DMS53 treated with DMSO at 0.1 percent for 48 hours (cell line): ENCODE measurements at regions not wholly inside any gene's neighbourhood (a gene's known extent, or its start where the extent isn't known, plus 50 kb on each side); places are given as distances from the start of the nearest gene placed in this dataset.
A peak's percentile ranks its signal among the peaks of the same experiment; 100 is the strongest.

Experiments
- DNase-seq: peaks from one replicate; lab custom pipeline; 2025; ENCODE audit not compliant: unreplicated experiment; lab: John Stamatoyannopoulos, UW

DNA sequence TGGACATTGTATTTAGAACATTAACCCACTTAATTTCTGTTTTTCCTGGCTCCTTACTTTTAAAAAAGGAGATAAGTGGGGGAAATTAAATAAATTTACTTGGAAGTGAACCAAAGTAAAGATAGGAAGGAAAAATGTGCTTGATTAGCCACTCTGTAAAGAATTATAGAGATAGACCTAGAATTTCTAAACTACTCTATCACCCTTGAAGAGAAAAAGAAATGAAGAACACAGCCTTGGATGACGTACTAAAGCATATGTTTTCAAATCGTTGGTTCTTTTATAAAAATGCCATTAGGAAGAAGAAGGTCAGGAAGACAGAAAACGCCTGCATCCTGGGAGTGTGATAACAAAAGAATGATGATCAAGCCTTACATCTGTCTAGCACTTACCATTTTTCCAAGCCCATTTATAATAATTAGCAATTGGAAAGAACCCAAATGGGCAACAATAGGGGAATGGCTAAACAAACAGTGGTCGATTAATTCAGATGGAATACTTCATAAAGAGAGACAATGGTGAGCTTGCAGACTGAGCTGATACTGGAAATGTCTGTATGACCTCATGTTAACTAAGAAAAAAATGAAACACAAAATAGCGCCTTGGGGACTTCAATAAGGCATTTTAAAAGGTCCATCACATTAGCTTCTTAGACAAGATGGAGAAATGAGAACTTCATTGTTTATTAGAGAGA lies 81.0 kb upstream of the LRRC55 start:
- no peak for DNase-seq

DNA sequence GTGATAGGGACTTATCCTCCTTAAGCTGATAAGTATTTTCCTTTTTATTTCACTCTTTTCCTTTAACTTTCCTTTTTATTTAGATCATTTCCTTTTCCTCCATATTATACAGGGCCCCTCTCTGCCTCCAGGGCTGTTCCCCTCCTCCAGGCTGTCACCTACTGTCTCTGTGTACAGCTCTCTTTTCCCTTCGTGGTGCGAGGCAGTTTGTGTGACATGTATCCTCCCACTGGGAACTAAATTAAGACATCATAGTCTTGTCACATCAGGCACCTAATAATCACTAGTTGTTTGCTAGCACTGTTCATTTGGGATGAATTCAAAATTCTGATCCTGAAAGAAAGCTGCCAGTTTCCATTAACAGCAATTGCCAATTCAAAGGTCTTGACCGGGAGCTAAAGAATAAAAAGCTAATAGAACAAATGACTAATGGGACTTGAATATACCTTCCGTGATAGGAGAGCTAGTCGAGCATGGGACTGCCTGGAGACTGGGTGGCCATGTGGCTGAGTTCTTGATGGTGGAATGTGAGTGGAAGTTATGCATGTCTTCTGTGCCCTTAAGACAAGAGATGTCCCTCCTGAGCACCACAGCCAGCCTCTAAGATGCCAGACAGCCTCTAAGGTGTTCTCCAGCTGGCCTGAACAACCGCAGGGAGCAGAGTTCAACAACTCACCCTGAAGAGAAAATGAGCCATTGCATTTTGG lies 77.7 kb upstream of the LRRC55 start:
- DNase-seq: no peak

DNA sequence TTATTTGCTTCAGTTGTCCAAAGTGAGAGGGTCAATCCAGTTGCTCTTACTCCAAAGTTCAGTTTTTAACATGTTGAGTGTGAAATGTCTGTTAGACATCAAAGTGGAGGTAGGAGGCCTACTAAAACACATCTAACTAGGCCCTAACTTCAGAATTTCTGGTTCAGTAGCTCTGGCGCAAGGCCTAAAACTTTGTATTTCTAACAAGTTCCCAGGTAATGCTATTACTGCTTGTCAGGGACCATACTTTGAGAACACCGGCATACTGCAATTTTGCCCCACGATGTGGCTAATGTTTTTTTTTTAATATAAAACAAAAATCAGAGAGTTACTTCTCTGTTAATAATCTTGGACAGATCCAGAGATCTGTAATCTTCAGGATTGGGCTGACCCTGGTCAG lies 72.4 kb upstream of the LRRC55 start:
- DNase-seq: no peak

DNA sequence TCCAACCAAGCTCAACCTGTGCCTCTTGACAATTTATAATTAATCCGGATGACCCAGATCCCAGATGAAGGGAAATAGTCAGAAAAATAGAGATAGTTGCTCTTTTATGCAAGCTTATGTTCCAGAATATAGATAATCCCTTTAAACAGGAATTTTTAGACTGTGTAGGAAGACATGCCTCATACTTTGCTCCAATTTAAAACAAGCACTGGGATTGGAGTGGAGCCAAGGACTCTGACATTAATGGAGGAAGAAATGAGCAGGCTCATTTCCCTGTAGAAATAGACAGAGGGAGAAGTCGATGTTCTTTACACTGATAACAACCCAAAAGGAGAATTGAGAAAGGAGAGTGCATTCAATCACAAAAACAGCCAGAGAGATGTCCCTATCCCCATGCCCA lies 70.1 kb upstream of the LRRC55 start:
- DNase-seq: no peak

DNA sequence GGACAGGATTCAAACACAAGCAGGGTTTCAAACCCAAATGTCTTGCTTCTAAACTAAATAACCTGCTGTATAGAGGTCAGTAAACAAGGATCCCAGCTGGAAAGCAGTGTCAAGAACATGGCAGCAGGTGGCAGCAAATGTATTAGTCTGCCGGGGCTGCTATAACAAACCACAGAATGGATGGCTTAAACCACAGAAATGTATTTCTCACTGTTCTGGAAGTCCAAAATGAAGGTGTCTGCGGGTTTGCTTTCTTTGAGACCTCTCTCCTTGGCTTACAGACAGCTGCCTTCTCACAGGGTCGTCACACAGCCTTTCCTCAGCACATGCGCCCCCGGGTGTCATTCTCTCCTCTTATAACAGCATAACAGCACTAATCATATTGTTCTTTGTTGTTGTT lies 65.1 kb upstream of the LRRC55 start:
- peak; percentile 6 for DNase-seq

DNA sequence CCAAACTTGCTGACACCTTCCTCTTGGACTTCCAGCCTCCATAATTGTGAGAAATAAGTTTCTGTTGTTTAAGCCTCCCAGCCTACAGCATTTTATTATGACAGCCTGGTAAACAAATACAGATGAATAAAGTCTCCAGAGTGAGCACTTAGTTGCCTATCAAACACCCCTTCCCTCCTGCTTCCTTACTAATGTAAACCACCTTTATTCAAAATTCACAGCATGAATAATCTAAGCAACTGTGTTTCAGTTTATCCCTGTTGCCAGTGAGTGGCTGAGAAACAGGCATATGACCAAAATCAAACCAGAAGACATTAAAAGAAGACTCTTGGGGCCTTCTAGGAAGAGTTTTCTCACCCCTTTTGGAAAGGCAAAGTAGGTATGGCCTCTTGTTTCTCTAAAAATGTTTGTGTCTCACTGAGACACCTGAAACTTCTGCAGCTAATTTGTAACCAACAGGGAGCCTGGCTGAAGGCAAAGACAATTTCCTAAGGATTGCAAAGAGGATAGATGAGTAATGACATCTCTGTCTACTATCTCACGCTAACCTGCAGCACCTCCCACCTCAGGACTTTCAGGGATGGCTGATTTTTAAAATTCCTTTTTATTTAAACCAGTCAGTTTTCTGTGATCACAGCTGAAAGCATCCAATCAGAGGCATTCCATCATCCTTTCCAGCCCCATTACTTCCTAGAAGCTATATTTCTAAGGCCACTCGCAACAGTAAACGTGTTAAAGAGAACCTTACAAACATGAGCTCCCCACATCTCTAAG lies 61.4 kb upstream of the LRRC55 start:
- DNase-seq: no peak

DNA sequence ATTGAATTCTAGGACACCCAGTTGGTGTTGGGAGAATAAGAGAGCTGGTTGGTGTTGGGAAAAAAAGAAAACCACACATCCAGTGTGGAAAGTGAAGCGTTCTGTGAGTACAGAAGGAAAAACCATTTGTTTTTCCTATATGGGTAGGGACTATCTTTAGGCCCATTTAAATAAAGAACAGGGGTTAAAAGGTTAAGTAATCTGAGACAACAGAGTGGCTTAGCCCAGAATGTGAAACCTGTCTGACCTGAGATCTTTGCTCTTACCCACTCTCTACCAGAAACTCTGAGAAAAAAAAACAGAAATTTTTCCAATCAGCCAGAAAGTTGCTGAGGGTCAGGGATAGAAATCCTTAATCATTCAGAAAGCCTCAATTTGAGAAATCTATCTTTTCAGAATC lies 59.8 kb upstream of the LRRC55 start:
- no peak for DNase-seq

DNA sequence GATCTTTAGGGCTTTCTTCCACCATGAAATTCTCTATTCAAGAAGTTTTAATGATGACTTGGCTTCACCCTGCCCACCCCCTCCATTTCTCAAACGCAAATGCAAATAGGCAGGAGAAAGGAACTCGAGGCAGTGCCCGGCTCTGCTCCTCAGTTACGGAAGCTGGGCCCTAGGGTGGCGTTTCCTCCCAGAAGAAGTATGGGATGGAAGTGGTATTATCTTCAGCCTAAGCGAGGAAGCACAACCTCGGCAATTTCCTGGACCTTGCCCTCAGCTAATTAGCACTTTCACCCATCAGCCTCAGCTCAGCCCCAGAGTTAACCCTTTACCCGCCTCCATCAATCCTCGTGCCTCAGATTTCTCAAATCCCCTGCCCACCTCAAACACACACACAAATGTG lies 58.2 kb upstream of the LRRC55 start:
- no peak for DNase-seq

DNA sequence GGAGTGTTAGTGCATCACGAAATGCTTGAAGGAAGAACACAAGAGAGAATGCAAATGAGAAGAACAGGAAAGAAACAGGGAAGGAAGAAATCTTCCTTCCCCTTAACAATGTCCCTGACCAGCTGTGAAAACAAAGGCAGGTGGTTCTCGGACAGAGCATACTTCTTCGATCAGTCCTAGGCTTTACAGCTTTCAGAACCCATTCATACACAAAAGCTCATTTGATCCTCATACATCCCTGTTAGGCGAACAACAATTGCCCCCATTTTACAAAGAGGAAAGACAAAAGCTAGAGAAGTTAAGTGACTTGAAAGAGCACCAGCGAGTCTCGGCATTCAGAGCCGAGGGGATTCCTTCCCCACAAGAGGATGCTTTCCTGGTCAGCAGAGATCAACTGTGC lies 57.2 kb upstream of the LRRC55 start:
- DNase-seq: no peak

DNA sequence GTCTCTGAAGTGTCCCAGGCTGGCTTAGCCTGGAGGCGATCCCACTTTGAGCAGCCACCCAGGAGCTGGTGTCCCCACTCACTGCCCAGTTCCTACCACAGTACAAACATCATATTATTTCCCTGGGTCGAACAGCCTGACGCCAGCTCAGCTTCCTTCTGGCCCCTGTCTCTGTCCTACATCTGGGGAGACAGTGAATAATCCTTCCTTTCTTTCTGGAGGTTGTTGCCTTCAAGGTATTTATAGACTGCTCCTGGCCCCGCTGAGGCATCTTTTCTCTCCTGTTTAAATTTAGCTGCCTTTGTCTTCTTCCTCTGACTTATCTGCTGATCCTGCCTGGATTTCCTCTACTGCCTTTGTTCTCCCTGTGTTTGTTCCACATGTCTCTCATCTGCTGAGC lies 56.8 kb upstream of the LRRC55 start:
- DNase-seq: no peak

DNA sequence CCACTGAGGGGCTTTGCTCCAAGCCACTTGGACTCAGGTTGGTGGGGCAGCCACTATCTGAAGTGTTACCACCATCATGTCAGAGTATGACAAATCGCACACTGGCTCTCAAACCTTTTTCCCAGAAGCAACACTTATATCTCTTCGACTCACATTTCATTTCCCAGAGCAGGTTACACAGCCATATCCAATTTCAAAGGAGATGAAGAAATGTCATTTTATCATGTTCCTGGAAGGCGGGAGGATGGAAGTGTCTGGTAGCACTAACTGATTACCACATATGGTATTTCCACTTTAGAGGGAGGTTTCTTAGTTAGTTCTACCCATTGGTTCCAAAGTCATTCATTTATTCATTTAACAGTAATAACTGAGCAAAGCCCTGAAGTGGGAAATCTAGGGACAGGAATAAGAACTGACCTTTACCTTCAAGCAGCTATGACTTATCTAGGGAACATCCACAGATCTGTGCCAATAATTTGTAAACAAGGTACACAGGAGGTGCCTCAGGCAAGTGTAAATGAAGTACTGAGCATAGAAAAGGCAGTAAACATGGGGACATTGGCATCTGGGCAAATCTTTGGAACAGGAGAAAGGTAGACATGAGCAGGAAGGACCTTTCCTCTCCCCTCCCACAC lies 54.9 kb upstream of the LRRC55 start:
- DNase-seq: no peak

DNA sequence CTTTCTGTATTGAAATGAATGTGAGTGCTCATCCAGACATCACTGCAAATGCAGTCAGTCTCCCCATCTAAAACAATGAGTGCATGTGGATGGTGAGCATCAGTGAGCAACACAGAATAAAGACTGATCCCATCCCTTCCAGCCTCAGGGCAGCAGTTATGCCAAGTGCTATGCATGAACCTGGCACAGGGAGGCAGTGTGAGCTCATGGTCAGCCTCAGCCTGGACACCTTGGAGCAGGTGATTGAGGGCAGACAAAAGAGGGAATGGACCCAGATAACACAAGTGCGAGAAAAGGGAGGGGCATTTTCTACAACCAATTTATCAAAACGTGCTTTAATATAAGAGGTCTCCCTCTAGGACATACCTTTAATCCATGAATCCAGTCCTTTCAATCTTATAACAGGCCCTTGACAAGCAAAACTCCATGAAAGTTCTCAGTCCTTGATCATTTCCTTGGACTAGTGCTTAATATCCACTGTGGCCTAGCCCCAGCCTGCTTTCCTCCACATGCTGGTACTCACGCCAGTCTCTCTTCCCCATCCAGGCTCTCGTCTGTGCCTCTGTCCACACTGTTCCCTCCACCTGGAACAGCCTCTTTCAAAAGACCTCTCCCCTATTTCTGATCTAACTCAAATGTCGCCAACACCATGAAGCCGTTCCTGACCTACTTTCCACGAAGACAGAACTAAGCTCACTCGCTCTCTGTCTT lies 50.5 kb upstream of the LRRC55 start:
- DNase-seq: peak; percentile 19
